ENCODE measurements at regions not wholly inside any gene's neighbourhood (a gene's known extent, or its start where the extent isn't known, plus 50 kb on each side); places are given as distances from the start of the nearest gene placed in this dataset.

GRCh38 chr5:98060148-98060547 is 713.3 kb upstream of the RGMB start:
- no peak for TF ChIP-seq CTCF (IDR thresholded peaks at IDR 0.05)
- TF ChIP-seq POLR2A (IDR thresholded peaks at IDR 0.05), result no peak

Measured in uterus (tissue), 2 donors.